NCI-H2081 (cell line): ENCODE measurements at regions not wholly inside any gene's neighbourhood (a gene's known extent, or its start where the extent isn't known, plus 50 kb on each side); places are given as distances from the start of the nearest gene placed in this dataset.

Experiments
- DNase-seq, 2 experiments: peaks; one replicate each; lab custom pipeline; 2025; lab: John Stamatoyannopoulos, UW

- no peak for DNase-seq
These were observed 51.5 kb upstream of the NOTCH1 start for GRCh38 chr9:136597141-136597885.

- DNase-seq, result no peak
These were observed 50.8 kb upstream of the NOTCH1 start for GRCh38 chr9:136596630-136597031.

GRCh38 chr9:136596217-136596616 lies 50.4 kb upstream of the NOTCH1 start:
- DNase-seq, result no peak

- DNase-seq, result no peak
These were observed 49.7 kb upstream of the NOTCH1 start for GRCh38 chr9:136595245-136596153.
